ENCODE measurements at regions not wholly inside any gene's neighbourhood (a gene's known extent, or its start where the extent isn't known, plus 50 kb on each side); places are given as distances from the start of the nearest gene placed in this dataset.

DNA sequence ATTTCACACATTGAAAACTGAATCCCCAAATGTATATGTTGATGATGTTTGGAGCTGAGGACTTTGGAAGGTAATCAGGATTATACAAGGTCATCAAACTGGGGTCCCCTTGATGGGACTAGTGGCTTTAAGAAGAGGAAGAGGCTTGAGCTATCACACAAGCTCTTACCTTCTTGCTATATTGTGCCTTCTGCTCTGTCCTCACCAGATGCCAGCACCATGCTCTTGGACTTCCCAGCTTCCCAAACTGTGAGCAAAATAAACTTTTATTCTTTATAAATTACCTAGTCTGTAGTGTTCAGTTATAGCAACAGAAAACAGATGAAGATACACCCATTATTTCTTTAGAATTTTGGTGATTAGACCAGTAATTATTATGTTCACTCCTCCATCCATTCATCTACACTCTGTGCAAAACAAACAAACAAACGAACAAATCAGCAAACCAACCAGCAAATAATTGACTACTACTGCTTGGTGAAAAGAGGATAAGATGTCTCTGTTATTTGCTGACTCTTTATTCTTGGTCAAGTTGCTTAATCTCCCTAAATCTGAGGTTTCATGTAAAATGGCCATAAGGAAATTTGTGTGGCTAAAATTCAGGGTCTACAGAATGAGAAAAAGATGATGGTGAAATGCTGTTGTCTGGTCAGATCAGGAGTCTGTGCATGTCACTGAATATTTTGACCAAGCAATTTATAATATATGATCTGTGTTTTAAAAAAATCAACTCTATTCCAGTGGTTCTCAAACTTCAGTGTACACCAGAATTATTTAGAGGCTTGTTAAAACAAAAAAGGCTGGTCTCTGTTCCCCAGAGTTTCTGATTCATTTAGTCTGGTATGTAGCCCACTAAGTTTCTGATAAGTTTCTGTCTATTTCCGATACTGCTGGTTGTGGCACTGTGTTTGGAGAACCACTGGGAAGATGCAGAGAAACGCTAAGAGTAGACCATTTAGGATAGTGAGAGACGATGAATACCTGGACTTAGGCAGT lies 854.1 kb downstream of the MAT2B start:
- DNase-seq = no peak
- in situ Hi-C loops (cut with MboI; ENCODE audit: low pct_unique_long_range_greater_than_20kb, low sequenced_read_pairs) = no loop called here

DNA sequence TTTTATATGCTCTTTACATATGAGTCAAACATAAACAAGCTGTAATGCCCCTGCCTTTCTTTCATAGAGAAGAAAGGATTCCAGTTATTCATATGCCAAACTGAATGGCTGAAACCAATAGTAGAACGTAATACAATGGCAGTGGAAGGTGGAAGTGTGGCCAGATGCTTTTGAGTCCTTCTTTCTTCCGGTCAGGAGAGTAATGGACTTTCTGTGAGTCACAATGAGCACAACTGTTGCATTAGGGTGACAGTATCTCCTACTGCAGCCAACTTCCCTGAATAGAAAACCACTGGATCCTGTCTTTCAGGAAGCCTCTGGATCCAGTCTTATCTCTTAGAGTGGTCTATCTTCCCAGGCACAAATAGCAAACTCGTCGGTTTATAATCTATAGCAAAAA lies 855.2 kb downstream of the MAT2B start:
- DNase-seq = peak; percentile 51
- in situ Hi-C loops (cut with MboI; ENCODE audit: low pct_unique_long_range_greater_than_20kb, low sequenced_read_pairs) = no loop called here

DNA sequence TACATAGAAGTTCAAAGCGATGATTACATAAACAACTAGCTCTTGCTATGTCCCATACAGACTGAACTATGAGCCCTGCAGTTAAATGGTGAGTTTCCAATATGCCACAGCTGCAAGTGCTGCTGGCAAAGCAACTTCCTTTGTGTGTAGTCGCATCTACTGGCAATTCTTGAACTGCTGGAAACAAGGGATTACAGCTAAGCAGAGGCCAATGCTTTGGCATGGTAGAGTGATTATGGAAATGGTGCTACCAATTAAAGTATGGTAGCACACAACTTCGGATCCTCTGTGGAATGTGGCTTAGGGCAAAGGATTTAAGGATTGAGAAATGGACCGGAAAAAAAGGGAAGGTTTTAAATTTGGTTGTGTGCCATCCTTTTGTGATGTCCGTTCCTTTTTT lies 856.6 kb downstream of the MAT2B start:
- no peak for DNase-seq
- in situ Hi-C loops (cut with MboI; ENCODE audit: low pct_unique_long_range_greater_than_20kb, low sequenced_read_pairs) = no loop called here

DNA sequence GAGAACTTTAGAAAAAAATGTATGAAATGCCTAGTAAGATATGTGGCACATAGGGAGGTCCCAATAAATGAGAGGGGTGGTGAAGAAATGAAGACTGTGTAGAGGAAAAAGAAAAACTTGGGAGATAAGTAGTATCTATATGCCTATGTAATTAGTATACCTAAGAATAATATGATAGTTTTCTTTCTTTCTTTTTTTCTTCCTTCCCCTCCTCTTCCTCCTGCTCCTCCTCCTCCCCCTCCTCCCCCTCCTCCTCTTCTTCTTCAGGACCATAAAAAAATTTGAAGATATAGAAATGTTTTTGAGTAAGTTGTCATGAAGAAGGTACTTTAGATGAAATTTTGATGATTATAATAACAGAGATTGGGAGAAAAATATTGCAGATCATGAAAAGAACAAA lies 857.4 kb downstream of the MAT2B start:
- no peak for DNase-seq
- in situ Hi-C loops (cut with MboI; ENCODE audit: low pct_unique_long_range_greater_than_20kb, low sequenced_read_pairs) = no loop called here

DNA sequence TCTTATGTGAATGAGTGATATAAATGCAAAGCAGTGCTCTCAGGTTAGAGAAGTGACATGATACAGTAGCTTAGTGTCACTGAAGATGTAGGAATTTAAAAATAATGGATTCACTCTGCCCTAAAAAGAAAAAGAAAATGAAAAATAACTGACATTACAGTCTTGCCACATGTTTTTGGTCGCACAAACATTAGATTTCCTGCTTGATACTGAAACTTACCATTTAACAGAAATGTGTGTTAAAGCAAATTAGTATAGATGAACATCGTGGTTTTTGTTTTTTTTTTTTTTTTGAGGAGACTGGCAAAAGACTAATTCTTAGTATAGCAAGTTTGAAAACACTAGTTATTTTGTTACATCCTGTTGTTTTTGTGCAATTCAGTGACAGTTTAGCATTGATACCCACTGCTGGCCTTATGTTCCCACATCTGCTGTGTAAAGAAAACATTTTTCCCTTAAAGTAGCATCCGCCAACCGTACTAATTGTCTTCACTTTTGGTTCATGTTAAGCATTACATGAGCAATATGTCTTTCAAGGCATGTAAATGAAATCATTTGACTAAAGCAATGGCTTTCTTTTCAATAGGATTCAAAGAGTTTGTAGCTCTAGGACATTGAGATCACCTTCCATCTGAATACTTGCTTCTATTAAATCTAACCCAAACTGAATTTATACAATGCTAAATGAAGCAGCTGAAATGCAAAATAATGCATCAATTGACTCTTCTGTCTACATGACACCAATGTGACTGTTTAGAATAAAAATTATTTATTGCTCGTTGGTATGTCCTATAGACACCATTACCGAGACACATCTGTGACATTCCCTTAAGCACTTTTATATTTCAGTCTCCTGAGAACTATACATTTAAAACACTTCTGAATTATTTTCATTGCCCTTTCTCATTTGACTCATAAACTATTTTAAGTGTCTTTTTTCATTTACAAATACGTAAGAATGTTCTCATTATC lies 859.1 kb downstream of the MAT2B start:
- in situ Hi-C loops (cut with MboI; ENCODE audit: low pct_unique_long_range_greater_than_20kb, low sequenced_read_pairs) = no loop called here
- DNase-seq = no peak

DNA sequence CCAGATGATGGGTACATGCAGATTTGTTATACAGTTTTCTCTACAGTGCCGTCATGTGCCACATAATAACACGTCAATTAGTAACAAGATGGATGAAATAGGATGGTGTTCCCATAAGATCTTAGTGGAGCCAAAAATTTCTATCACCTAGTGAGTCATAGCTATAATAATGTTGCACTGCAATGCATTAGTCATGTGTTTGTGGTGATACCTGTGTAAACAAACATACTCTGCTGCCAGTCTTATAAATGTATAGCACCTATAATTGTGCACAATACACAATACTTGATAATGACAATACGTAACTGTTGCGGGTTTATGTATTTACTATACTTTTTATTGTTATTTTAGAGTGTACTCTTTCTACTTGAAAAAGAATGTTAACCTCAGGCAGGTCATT lies 865.4 kb downstream of the MAT2B start:
- in situ Hi-C loops (cut with MboI; ENCODE audit: low pct_unique_long_range_greater_than_20kb, low sequenced_read_pairs) = no loop called here
- no peak for DNase-seq

DNA sequence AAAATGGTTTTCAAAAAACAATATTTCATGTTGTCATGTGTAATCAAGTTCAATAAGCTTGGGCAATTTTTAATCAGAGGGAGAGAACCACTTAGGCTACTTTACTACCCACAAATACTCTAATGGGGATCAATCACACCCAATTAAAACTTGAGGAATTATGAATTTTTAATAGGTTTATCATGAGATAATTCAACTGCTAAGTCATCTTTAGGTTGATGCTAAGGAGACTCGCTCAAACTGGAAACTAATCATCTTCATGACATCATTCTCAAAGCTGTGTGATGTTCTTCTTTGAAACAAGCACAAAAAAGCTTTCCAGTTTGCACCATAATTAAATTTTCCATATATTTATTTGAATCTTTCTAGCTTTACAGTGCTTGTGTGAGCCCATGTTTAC lies 867.5 kb downstream of the MAT2B start:
- in situ Hi-C loops (cut with MboI; ENCODE audit: low pct_unique_long_range_greater_than_20kb, low sequenced_read_pairs) = no loop called here
- DNase-seq = no peak

DNA sequence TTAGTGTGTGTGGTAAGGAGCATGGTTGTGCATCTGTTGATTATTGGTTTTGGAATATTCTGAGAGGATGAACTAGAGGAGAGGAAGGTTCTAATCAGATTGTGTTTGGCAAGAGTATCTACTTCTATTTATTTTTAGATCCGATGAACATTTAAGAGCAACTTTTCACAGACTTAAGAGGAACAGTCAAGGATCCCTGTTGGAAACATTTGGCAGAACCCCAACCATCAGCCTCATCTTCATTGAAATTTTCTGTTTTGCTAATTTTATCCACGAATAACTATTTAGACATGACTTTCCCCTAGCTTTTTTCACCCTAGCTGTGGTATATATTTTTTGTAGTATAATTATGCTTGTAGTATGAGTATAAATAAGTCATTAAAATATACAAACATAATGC lies 868.5 kb downstream of the MAT2B start:
- no peak for DNase-seq
- in situ Hi-C loops (cut with MboI; ENCODE audit: low pct_unique_long_range_greater_than_20kb, low sequenced_read_pairs) = no loop called here

DNA sequence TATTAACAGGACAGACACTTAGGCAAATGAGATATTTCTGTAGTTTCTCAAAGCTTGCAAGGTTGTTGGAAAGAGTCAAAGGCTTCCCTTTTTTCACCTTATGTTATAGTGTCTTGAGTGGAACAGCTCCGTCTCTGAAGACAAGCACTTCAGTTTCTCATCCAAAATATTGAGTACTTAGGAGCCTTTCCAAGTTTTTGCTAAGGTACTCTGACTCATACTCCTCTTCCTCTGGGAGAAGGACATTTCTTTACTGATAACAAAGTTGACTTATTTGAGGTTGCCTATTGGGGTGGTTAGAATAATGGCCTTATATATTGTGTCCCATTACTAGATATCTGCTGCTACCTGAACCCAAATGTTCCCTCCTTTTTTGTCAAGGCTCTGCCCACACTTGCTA lies 869.6 kb downstream of the MAT2B start:
- in situ Hi-C loops (cut with MboI; ENCODE audit: low pct_unique_long_range_greater_than_20kb, low sequenced_read_pairs) = no loop called here
- DNase-seq = no peak

DNA sequence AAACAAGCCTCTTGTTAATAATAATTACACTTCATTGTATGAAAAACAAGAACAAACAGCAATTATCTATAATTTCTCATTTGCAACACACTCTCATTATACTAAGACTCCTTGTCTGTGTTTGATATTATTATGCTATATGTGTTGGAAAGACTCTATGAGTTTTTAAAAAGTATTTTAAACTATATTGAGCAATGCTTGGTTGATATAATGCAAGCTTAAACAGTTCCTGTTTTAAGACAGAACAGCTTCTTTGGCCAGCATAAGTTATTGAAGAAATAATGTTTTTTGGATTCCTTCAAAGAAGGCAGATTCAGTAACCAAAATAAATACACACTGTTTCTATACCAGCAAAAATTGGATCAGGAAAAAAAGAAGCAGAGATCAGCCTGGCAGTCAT lies 871.4 kb downstream of the MAT2B start:
- in situ Hi-C loops (cut with MboI; ENCODE audit: low pct_unique_long_range_greater_than_20kb, low sequenced_read_pairs) = no loop called here
- no peak for DNase-seq

DNA sequence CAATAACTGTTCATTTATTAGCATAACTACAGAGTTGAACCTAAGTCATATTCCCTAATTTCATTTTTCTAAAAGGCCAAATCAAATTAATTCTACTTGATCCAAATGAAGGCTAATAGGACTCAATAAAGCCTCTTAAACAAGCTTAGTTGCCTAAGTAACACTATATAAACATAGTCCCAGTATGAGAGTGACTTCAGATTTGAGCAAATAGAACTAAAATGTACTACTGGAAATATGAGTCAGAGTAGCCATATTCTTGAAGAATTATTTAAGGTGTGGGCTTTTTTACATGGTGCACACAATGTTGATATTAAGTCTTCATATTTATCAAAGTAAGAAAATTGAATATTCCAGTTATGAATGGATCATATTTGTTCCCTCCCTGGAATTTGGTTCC lies 872.3 kb downstream of the MAT2B start:
- DNase-seq = no peak
- in situ Hi-C loops (cut with MboI; ENCODE audit: low pct_unique_long_range_greater_than_20kb, low sequenced_read_pairs) = no loop called here

DNA sequence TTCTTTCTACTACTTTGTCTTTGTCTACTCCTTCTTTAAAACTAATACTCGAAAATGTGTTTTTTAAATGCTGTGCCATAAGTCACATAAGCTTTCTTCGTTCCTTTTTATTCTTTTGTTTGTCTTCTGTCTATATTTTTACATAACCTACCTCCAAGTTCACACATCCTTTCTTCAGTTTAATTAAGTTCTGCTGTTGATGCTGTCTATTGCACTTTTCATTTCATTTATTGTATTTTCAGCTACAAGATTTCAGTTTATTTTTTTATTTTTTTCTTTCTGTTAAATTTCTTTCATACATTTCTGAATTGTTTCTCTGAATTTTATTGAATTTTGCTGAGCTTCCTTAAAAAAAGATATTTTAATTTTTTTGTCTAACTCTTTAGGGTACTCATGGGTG lies 878.2 kb downstream of the MAT2B start:
- in situ Hi-C loops (cut with MboI; ENCODE audit: low pct_unique_long_range_greater_than_20kb, low sequenced_read_pairs) = no loop called here

DNA sequence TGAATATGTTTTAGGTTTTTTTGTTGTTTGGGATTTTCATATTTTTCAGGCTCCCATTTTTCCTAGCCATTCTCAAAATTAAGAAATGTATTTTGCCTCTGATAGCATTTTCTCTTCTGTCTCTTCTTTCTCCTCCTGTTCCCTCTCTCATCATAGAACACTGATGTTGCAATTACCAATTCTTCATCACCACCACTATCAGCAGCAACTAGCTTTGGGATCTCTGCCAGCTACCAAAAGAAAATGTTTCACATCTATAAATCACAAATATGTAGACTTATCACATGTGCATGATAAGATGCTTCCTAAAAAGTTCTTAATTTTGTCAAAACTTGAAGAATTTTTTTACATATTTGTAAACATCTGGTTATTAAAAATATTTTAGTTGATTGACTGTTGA lies 887.1 kb downstream of the MAT2B start:
- DNase-seq = no peak
- in situ Hi-C loops (cut with MboI; ENCODE audit: low pct_unique_long_range_greater_than_20kb, low sequenced_read_pairs) = no loop called here

More for the DNA sequence above, 878.2 kb downstream of the MAT2B start:
- no peak for DNase-seq

DNA sequence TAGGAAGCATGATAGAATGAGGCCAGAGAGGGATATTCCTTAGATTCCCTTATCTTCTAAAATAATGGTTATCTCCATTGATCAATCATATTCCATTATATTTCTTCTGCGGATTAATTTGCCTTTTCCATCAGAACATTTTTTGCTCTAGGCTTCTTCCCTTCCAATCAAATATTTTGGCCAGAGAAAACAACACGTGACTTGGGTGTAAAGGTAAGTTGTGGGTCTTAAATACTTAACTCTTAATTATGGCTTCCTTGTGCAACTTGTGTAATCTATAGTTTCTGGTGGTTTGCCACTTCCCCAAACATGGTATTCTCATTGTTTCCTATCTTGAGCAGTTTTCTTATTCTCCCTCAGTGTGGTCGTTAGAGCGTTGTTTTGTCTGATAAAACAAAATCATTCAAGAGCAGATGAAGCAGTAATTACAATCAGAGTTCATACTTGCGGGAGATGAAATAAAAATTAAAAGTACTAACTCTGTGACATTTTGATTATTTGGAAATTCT lies 889.3 kb downstream of the MAT2B start:
- in situ Hi-C loops (cut with MboI; ENCODE audit: low pct_unique_long_range_greater_than_20kb, low sequenced_read_pairs) = no loop called here
- peak; percentile 72 for DNase-seq

DNA sequence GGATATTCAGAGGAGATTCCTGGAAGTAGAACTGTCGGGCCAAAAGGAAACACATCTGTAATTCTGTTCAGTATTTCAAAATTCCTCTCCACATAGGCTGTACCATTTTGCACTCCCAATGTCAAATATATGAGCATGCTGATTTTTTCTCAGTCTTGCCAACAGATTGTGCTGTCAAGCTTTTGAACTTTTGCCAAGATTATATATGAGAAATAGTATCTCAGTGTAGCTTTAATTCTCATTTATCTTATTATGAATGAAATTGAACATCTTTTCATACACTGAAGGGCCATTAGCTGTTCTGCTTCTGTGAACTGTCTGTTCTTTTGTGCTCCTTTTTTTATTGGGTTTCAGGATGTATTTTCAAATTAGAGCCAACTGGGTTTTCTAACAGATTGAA lies 907.1 kb downstream of the MAT2B start:
- in situ Hi-C loops (cut with MboI; ENCODE audit: low pct_unique_long_range_greater_than_20kb, low sequenced_read_pairs) = no loop called here
- DNase-seq = no peak

DNA sequence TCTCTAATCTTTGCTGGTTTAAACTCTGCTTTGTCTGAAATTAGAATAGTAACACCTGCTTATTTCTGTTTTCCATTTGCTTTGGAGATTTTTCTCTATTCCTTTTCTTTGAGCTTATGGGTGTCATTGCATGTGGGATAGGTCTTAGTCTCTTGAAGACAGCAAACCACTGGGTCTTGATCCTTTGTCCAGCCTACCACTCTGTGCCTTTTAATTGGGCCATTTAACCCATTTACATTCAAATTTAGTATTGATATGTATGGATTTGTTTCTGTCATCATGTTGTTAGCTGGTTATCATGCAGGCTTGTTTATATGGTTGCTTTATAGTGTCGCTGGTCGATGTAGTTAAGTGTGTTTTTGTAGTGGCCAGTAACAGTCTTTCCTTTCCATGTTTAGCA lies 914.7 kb downstream of the MAT2B start:
- in situ Hi-C loops (cut with MboI; ENCODE audit: low pct_unique_long_range_greater_than_20kb, low sequenced_read_pairs) = no loop called here
- no peak for DNase-seq

DNA sequence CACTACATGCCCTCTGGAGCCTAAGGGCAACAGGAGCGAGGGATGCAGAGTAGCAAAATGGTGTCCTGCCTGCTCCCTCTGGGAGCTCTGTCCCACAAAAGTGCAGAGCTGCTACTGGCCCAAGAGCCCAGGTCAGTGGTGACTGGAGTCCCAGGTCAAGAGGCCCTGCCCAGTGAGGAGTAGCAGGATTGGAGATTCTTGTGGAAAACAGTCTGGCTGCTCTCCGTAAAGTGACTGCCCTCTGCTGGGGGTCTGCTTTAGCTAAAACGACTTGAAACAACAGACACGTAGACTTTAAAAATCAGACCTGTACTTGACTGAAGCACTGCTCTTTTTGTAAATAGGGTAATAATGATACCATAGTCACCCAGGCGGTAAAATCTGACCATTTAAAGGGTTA lies 917.0 kb downstream of the MAT2B start:
- no peak for DNase-seq
- in situ Hi-C loops (cut with MboI; ENCODE audit: low pct_unique_long_range_greater_than_20kb, low sequenced_read_pairs) = no loop called here

DNA sequence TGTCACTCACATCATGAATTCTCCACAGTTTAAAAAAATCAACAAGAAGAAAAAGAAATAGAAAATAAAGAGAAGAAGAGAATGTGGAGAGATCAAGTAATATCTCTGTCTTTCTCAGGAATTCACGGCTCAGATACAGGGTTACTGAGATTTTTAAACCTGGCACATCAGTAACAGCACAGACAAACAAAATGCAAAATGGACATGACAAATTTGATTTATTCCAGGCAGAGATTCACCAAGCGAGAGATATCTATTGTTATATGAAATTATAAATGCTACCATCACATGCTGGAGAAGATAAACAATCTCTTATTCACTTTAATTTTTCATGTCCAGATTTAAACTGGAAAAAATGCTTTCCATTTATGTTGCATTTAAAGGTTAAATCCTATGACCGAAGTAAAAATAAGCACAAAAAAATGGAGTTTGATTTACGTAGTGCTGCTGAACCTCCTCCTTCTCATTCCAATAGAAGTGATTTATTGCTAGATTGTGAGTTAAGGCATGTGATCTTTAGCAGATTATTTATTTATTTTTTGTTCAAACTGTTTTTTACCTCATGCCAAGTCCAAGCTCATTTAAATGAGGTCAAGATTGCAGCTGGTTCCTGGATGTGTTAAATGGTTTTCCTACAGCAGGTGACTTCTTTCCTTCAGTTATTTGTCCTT lies 926.4 kb downstream of the MAT2B start:
- in situ Hi-C loops (cut with MboI; ENCODE audit: low pct_unique_long_range_greater_than_20kb, low sequenced_read_pairs) = no loop called here
- DNase-seq = no peak

DNA sequence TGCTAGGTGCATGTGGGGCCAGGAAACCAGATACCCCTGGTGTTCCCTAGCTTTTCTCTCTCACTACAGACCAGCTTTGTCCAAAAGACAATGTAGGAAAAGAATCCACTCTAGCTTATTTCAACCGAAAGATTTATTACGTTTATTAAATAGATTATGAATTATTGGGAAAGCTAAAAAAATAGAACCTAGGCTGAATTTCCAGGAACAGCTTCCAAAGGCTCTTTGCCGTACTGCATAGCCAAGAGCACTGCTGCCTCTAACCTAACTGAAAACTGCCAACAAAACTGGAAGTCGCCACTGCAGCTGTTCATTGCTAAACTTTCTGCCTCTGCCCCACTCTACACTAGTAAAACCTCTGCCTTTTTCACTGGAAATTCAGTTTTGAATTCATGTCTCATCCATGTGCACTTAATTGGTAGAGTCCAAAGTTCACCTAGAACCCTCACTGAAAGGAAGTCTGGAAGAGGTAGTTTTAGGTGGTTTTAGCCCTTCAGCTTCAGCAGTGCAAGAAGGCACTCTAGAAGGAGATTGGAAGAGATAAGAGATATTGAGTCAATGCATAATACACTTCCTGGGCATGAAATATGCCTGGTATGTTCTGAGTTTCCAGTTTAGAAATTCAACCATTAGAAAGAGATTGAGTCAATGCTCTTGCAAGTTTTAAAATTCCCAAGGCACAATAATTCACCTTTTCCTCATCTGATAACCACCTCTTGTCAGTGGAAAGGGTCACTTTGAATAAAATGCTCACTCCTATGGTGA lies 927.9 kb downstream of the MAT2B start:
- in situ Hi-C loops (cut with MboI; ENCODE audit: low pct_unique_long_range_greater_than_20kb, low sequenced_read_pairs) = no loop called here
- DNase-seq = no peak

All from KBM-7 (cell line).